Lower leg skin (tissue), 3 donors: ENCODE measurements at regions not wholly inside any gene's neighbourhood (a gene's known extent, or its start where the extent isn't known, plus 50 kb on each side); places are given as distances from the start of the nearest gene placed in this dataset.

Experiments
- POLR2A ChIP-seq, 2 donors: fragments of 450-650 bp; IDR thresholded peaks; one replicate each; pipeline ENCODE4 v1.6.1; 2016 to 2017; ENCODE audit warnings: antibody characterized with exemption in 2 of 2, mild to moderate bottlenecking in 1 of 2, moderate library complexity in 1 of 2
- TF ChIP-seq, protein P1 (sequence below), 3 donors: fragments of 450-650 bp; IDR thresholded peaks; one replicate each; pipeline ENCODE4 v1.5.1; 2016; ENCODE audit warnings: antibody characterized with exemption in 3 of 3, mild to moderate bottlenecking in 3 of 3, moderate library complexity in 2 of 3

- no peak for TF ChIP-seq POLR2A (IDR thresholded peaks at IDR 0.05)
- TF ChIP-seq, protein P1, sequence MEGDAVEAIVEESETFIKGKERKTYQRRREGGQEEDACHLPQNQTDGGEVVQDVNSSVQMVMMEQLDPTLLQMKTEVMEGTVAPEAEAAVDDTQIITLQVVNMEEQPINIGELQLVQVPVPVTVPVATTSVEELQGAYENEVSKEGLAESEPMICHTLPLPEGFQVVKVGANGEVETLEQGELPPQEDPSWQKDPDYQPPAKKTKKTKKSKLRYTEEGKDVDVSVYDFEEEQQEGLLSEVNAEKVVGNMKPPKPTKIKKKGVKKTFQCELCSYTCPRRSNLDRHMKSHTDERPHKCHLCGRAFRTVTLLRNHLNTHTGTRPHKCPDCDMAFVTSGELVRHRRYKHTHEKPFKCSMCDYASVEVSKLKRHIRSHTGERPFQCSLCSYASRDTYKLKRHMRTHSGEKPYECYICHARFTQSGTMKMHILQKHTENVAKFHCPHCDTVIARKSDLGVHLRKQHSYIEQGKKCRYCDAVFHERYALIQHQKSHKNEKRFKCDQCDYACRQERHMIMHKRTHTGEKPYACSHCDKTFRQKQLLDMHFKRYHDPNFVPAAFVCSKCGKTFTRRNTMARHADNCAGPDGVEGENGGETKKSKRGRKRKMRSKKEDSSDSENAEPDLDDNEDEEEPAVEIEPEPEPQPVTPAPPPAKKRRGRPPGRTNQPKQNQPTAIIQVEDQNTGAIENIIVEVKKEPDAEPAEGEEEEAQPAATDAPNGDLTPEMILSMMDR (IDR thresholded peaks at IDR 0.05), result no peak
Observed at GRCh38 chr13:74883834-74884233, 598.1 kb downstream of the TBC1D4 start.
